HepG2 (cell line): ENCODE measurements at regions not wholly inside any gene's neighbourhood (a gene's known extent, or its start where the extent isn't known, plus 50 kb on each side); places are given as distances from the start of the nearest gene placed in this dataset.

Experiments
- ATAC-seq: fragments of 200-7000 bp; cut with Tn5 transposase; 3 replicates; pipeline ENCODE4 v1.9.1; 2020; ENCODE audit warnings: mild to moderate bottlenecking, moderate library complexity
- BruUV-seq: library from RNA; stranded (reverse); fragments of 400-500 nt; replicated peaks from 2 replicates; lab custom pipeline; 2021; lab: Mats Ljungman, UMichigan
- CTCF ChIA-PET: fragments of 300-600 bp; formaldehyde crosslinking; extraction: SDS; loops from one replicate; lab custom pipeline; 2021; ENCODE audit warnings: low total read pairs, inconsistent platforms, low intra/inter-chr PET ratio; lab: Yijun Ruan, JAX
- POLR2A ChIA-PET: fragments of 350-600 bp; sonication (Branson Sonifier 250); formaldehyde crosslinking; loops from one replicate; lab custom pipeline; 2020; ENCODE audit warnings: antibody characterized with exemption, inconsistent platforms; lab: Yijun Ruan, JAX
- DNase-seq: peaks from one replicate; pipeline ENCODE4 v3.0.0-alpha.2; 2015; ENCODE audit warnings: low spot score
- FAIRE-seq: peaks from 3 replicates; lab custom pipeline; 2011; peaks lifted over from hg19 to GRCh38; lab: Jason Lieb, UNC
- H2AFZ ChIP-seq: one replicate; pipeline ENCODE4 v1.6.1; 2011; ENCODE audit warnings: low read length, inconsistent platforms
- H3K27ac ChIP-seq: fragments of 300-600 bp; 3 replicates; pipeline ENCODE4 v1.8.0; 2011; ENCODE audit warnings: mixed run types, mild to moderate bottlenecking, mixed read lengths, low read length, inconsistent platforms; ENCODE audit not compliant: insufficient read depth; ENCODE audit errors: extremely low read length
- H3K27me3 ChIP-seq, 2 experiments: fragments of 200-600 bp in 1 of 2; 2 replicates in 1 of 2; 3 replicates in 1 of 2; pipeline versions ENCODE4 v1.6.0 to v1.8.0; 2011; ENCODE audit warnings: low read length in 2 of 2, mild to moderate bottlenecking in 2 of 2, moderate library complexity in 2 of 2, inconsistent platforms in 1 of 2; ENCODE audit not compliant: insufficient read depth in 2 of 2, control insufficient read depth in 1 of 2
- H3K36me3 ChIP-seq, 2 experiments: fragments of 200-600 bp in 1 of 2; replicated peaks in 1 of 2; 2 replicates in 1 of 2; 3 replicates in 1 of 2; pipeline versions ENCODE4 v1.5.1 to v1.8.0; 2011; ENCODE audit warnings: low read length in 2 of 2, inconsistent platforms in 1 of 2; ENCODE audit not compliant: insufficient read depth in 2 of 2, control insufficient read depth in 1 of 2
- H3K4me1 ChIP-seq: 2 replicates; pipeline ENCODE4 v1.5.1; 2012; ENCODE audit warnings: low read length, inconsistent platforms; ENCODE audit not compliant: insufficient read depth
- H3K4me2 ChIP-seq: 2 replicates; pipeline ENCODE4 v1.6.0; 2011; ENCODE audit warnings: low read depth, low read length, inconsistent platforms
- H3K4me3 ChIP-seq, 3 experiments: fragments of 200-600 bp in 1 of 3; sonication (generic), shearing (Covaris generic) in 1 of 3; replicated peaks in 1 of 3; 2 replicates each; pipeline ENCODE4 v1.5.1; 2011 to 2016; ENCODE audit warnings: low read length in 3 of 3, inconsistent platforms in 2 of 3, low read depth in 2 of 3, mild to moderate bottlenecking in 2 of 3, control low read depth in 1 of 3, mixed read lengths in 1 of 3; ENCODE audit not compliant: insufficient read depth in 1 of 3
- H3K79me2 ChIP-seq: one replicate; pipeline ENCODE4 v1.6.1; 2011; ENCODE audit warnings: low read length, inconsistent platforms; ENCODE audit not compliant: insufficient read depth
- H3K9ac ChIP-seq: 2 replicates; pipeline ENCODE4 v1.6.0; 2011; ENCODE audit warnings: mild to moderate bottlenecking, low read depth, low read length, inconsistent platforms; ENCODE audit not compliant: insufficient read depth
- H3K9me3 ChIP-seq: 2 replicates; pipeline ENCODE4 v1.5.1; 2012; ENCODE audit warnings: mild to moderate bottlenecking, low read length
- H4K20me1 ChIP-seq: 2 replicates; pipeline ENCODE4 v1.6.0; 2011; ENCODE audit warnings: inconsistent platforms, mild to moderate bottlenecking, low read length, moderate library complexity; ENCODE audit not compliant: insufficient read depth
- CTCF ChIP-seq: sonication (generic); formaldehyde crosslinking; IDR thresholded peaks from 2 replicates; pipeline ENCODE4 v1.5.0; 2020; ENCODE audit warnings: mild to moderate bottlenecking, missing genetic modification reagents, moderate library complexity
- MAFF ChIP-seq: IDR thresholded peaks from 2 replicates; pipeline ENCODE4 v1.6.1; 2011; ENCODE audit warnings: low read depth, low read length, improper control_type of control experiment
- MAFK ChIP-seq, 2 experiments: IDR thresholded peaks in 1 of 2; conservative IDR thresholded peaks in 1 of 2; 2 replicates each; pipeline ENCODE4 v1.6.1; 2011; ENCODE audit warnings: improper control_type of control experiment in 2 of 2, low read length in 2 of 2
- ZKSCAN5 ChIP-seq: sonication (generic); formaldehyde crosslinking; IDR thresholded peaks from 2 replicates; pipeline ENCODE4 v1.5.1; 2020; ENCODE audit warnings: mild to moderate bottlenecking, missing genetic modification reagents
- in situ Hi-C: cut with HindIII; loops from 2 replicates; pipeline ENCODE4 v1.10.0; 2017; ENCODE audit warnings: low pct_unique_long_range_greater_than_20kb; ENCODE audit not compliant: extremely low pct_ligation_motif_present
- intact Hi-C: fragments of 100-400 bp; cut with micrococcal nuclease; formaldehyde crosslinking; loops from one replicate; pipeline ENCODE4 v1.10.0; 2022; ENCODE audit not compliant: unreplicated experiment
- TF ChIP-seq, protein P1 (sequence below): sonication (generic); formaldehyde crosslinking; IDR thresholded peaks from 2 replicates; pipeline ENCODE4 v1.5.1; 2020; ENCODE audit warnings: mild to moderate bottlenecking, missing genetic modification reagents, moderate library complexity

- peak; percentile 96 for TF ChIP-seq CTCF
Observed at GRCh38 chr6:53410508-53411258, 61.9 kb upstream of the ELOVL5 start (continued).

DNA sequence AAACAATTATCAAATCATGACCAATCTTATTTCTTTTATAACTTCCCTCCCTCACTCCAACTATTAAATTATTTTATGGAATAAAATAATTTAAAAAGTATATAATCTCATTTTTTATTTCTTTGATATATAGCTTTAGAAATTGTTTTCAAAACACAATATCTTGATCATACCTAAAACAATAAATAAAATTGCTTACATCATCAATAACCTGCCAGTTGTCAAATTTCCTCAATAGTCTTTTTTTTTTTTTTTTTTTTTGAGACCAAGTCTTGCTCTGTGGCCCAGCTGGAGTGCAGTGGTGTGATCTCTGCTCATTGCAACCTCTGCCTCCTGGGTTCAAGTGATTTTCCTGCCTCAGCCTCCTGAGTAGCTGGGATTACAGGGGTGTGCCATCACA is 60.1 kb upstream of the ELOVL5 start:
- Histone ChIP-seq H3K27ac (no peak overlapping the region), H2AFZ (no peak overlapping the region), H3K9me3 (no peaks in the 10 kb centered on the region), H3K4me2 (no peak overlapping the region), H3K9ac (no peak overlapping the region), H3K79me2 (no peaks in the 10 kb centered on the region), H3K36me3 (no peaks in the 10 kb centered on the region), H3K4me1 (peaks cover 4% of the 10 kb centered on the region; the same call in 1 of the 2 replicates), H3K4me3 (no peak overlapping the region), H4K20me1 (no peaks in the 10 kb centered on the region), H3K27me3 (no peaks in the 10 kb centered on the region)
- no peak for ATAC-seq
- no TSS peak for BruUV-seq
- CTCF ChIA-PET = interaction anchor here (5.2 kb wide), 1 partner anchor 237 kb away, joined by 108 read pairs; no protein-coding TSS in a partner anchor
- DNase-seq = no peak
- intact Hi-C loops (no loop called here), in situ Hi-C loops (no loop called here)
- TF ChIP-seq MAFK (conservative IDR thresholded peaks at IDR 0.05 in 1 of 2, IDR thresholded peaks at IDR 0.05 in 1 of 2; ENCODE audit: low read length in 2 of 2) (peak; percentile 90 to 96), MAFF (peak; percentile 89), ZKSCAN5 (CRISPR knock-in tag) (no peak)
- TF ChIP-seq, protein P1, sequence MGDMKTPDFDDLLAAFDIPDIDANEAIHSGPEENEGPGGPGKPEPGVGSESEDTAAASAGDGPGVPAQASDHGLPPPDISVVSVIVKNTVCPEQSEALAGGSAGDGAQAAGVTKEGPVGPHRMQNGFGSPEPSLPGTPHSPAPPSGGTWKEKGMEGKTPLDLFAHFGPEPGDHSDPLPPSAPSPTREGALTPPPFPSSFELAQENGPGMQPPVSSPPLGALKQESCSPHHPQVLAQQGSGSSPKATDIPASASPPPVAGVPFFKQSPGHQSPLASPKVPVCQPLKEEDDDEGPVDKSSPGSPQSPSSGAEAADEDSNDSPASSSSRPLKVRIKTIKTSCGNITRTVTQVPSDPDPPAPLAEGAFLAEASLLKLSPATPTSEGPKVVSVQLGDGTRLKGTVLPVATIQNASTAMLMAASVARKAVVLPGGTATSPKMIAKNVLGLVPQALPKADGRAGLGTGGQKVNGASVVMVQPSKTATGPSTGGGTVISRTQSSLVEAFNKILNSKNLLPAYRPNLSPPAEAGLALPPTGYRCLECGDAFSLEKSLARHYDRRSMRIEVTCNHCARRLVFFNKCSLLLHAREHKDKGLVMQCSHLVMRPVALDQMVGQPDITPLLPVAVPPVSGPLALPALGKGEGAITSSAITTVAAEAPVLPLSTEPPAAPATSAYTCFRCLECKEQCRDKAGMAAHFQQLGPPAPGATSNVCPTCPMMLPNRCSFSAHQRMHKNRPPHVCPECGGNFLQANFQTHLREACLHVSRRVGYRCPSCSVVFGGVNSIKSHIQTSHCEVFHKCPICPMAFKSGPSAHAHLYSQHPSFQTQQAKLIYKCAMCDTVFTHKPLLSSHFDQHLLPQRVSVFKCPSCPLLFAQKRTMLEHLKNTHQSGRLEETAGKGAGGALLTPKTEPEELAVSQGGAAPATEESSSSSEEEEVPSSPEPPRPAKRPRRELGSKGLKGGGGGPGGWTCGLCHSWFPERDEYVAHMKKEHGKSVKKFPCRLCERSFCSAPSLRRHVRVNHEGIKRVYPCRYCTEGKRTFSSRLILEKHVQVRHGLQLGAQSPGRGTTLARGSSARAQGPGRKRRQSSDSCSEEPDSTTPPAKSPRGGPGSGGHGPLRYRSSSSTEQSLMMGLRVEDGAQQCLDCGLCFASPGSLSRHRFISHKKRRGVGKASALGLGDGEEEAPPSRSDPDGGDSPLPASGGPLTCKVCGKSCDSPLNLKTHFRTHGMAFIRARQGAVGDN (CRISPR knock-in tag) = no peak
- no peak for FAIRE-seq
- POLR2A ChIA-PET = no interaction called here
